ENCODE measurements at regions not wholly inside any gene's neighbourhood (a gene's known extent, or its start where the extent isn't known, plus 50 kb on each side); places are given as distances from the start of the nearest gene placed in this dataset.

GRCh38 chr13:107117327-107118012, 549.5 kb upstream of the ARGLU1 start:
- H3K9me3 Mint-ChIP-seq (ENCODE audit: low read depth), result no peaks in the 10 kb centered on the region
- no peak overlapping the region for H3K27ac Mint-ChIP-seq (ENCODE audit: unreplicated experiment)
- TF ChIP-seq CTCF (IDR thresholded peaks at IDR 0.05), result no peak
- no peaks in the 10 kb centered on the region for H3K36me3 Mint-ChIP-seq (ENCODE audit: low read depth)
- no peak overlapping the region for H3K4me3 Mint-ChIP-seq (ENCODE audit: unreplicated experiment)
- no peak for DNase-seq (ENCODE audit: low spot score)
- H3K4me1 Mint-ChIP-seq (ENCODE audit: low read depth), result no peaks in the 10 kb centered on the region
- H3K27me3 Mint-ChIP-seq (ENCODE audit: low read depth), result no peaks in the 10 kb centered on the region

DNA sequence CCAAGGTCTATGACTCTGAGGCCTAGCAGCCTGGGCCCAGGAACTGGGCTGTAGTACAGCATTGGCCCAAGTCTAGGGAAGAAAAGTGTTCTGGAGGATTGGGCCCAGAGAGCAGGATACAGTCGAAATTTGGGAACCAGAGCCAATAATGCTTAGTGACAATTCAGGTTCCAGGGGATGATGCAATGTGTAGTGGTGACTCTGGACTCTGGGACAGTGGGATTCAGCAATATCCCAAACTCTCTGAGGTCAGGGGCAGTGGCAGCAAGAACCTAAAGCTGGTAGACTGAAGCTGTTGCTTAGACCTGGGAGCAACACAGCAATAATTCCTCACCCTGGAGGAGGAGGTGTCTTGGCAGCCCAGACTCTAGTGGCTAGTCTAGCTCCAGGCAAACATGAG, 545.5 kb upstream of the ARGLU1 start:
- H3K27ac Mint-ChIP-seq (ENCODE audit: unreplicated experiment), result no peak overlapping the region
- TF ChIP-seq CTCF (IDR thresholded peaks at IDR 0.05), result no peak
- H3K36me3 Mint-ChIP-seq (ENCODE audit: low read depth), result peaks cover 4% of the 10 kb centered on the region
- no peaks in the 10 kb centered on the region for H3K4me1 Mint-ChIP-seq (ENCODE audit: low read depth)
- H3K9me3 Mint-ChIP-seq (ENCODE audit: low read depth), result peaks cover 28% of the 10 kb centered on the region
- no peak for DNase-seq (ENCODE audit: low spot score)
- H3K27me3 Mint-ChIP-seq (ENCODE audit: low read depth), result no peaks in the 10 kb centered on the region
- no peak overlapping the region for H3K4me3 Mint-ChIP-seq (ENCODE audit: unreplicated experiment)

DNA sequence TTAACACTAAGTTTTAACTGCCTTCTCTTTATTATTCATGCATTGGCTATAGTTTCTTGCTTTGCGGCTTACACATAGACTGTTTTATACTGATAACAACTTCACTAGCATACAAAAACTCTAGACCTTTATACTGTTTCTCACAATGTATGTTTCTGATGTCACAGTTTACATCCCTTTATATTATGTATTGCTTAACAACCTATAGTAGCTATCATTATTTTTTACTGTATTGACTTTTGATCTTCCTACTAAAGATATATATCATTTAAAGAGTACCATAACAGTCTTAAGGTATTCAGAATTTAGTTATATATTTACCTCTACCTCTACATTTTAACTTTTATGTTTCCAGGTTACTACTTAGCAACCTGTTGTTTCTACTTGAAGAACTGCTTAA, 543.3 kb upstream of the ARGLU1 start:
- no peaks in the 10 kb centered on the region for H3K4me1 Mint-ChIP-seq (ENCODE audit: low read depth)
- no peak for DNase-seq (ENCODE audit: low spot score)
- H3K36me3 Mint-ChIP-seq (ENCODE audit: low read depth), result peaks cover 4% of the 10 kb centered on the region
- H3K4me3 Mint-ChIP-seq (ENCODE audit: unreplicated experiment), result no peak overlapping the region
- H3K27me3 Mint-ChIP-seq (ENCODE audit: low read depth), result no peaks in the 10 kb centered on the region
- peaks cover 28% of the 10 kb centered on the region for H3K9me3 Mint-ChIP-seq (ENCODE audit: low read depth)
- TF ChIP-seq CTCF (IDR thresholded peaks at IDR 0.05), result no peak
- no peak overlapping the region for H3K27ac Mint-ChIP-seq (ENCODE audit: unreplicated experiment)

DNA sequence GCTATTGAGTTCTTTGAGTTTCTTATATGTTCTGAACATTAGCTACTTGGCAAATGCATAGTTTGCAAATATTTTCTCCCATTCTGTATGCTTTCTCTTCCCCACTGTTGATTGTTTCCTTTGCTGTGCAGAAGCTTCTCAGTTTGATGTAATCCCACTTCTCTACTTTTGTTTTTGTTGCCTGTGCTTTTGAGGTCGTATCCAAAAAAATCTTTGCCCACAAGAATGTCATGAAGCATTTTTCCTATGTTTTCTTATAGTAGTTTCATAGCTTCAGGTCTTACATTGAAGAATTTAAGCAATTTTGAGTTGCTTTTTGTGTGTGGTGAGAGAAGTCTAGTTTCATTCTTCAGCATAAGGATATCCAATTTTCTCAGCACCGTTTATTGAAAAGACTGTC, 536.7 kb upstream of the ARGLU1 start:
- Mint-ChIP-seq H3K4me1 (ENCODE audit: low read depth) (peaks cover 22% of the 10 kb centered on the region), H3K36me3 (ENCODE audit: low read depth) (peaks cover 2% of the 10 kb centered on the region), H3K4me3 (ENCODE audit: unreplicated experiment) (peak overlapping the region; percentile 43), H3K27ac (ENCODE audit: unreplicated experiment) (peak overlapping the region; percentile 27), H3K27me3 (ENCODE audit: low read depth) (no peaks in the 10 kb centered on the region), H3K9me3 (ENCODE audit: low read depth) (peaks cover 12% of the 10 kb centered on the region)
- no peak for TF ChIP-seq CTCF (IDR thresholded peaks at IDR 0.05)
- DNase-seq (ENCODE audit: low spot score), result no peak

DNA sequence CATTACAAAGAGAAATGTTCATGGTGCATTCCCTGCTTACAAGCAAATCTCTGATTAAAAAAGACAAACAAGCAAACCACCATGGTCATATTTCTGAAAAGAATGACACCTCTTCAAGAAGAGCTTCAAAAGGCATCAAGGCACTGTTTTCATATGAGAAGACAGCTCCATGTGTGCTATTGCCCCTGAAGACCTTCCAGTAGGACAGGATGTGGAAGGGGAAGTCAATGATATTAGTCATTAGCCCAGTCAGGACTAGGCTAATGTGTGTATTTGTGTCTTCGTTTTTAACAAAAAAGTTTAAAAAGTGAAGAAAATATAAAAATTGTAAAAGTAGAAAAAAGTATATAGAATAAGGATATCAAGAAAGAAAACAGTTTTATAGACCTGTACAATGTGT, 534.7 kb upstream of the ARGLU1 start:
- Mint-ChIP-seq H3K36me3 (ENCODE audit: low read depth) (no peaks in the 10 kb centered on the region), H3K4me1 (ENCODE audit: low read depth) (peaks cover 27% of the 10 kb centered on the region), H3K27ac (ENCODE audit: unreplicated experiment) (no peak overlapping the region), H3K27me3 (ENCODE audit: low read depth) (no peaks in the 10 kb centered on the region), H3K9me3 (ENCODE audit: low read depth) (no peaks in the 10 kb centered on the region), H3K4me3 (ENCODE audit: unreplicated experiment) (no peak overlapping the region)
- TF ChIP-seq CTCF (IDR thresholded peaks at IDR 0.05), result no peak
- DNase-seq (ENCODE audit: low spot score), result no peak

Measured in chondrocyte (in vitro differentiated cells).